HG03095 (cell line): ENCODE measurements at regions not wholly inside any gene's neighbourhood (a gene's known extent, or its start where the extent isn't known, plus 50 kb on each side); places are given as distances from the start of the nearest gene placed in this dataset.

Source experiments
- ATAC-seq: cut with Tn5 transposase; IDR thresholded peaks from one replicate; pipeline ENCODE4 v1.9.1; 2021; ENCODE audit warnings: moderate library complexity; ENCODE audit not compliant: unreplicated experiment

DNA sequence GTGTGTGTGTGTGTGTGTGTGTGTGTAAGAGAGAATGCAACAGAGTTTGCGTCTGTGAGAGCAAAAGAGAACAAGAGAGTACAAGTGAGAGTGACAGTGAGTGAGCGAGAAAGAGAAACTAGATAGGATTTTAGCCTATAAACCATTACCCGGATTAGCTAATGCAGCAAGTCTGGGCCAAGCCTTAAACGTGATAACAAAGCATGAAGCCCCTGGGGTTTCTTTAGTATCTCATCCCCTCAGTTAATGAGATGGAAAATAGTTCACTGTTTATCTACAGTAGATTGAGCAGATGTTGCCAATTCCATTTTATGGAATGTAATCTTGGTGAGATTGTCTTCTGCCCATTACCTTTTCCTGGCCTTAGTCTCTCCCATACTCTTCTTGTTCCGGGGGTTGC is 114.5 kb downstream of the MAT2B start:
- no peak for ATAC-seq

DNA sequence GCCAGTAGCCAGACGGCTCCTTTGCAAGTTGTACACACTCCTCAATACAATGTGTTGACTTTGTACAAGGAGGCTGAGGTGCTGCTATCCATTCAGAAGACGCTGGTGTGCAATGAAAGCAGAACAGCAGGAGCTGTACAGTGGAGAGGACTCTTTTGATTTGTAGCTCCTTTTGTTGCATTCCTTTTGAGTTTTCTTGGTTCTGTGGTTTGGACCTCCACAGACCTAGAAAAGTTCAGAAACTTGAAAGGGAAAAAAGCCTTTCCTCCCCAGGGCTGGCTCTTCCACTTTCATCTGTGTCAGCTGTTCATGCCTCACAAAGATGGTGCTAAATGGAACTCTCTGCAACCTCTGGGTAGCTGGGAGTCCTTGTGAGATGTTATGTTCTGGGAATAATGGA is 117.4 kb downstream of the MAT2B start:
- no peak for ATAC-seq

DNA sequence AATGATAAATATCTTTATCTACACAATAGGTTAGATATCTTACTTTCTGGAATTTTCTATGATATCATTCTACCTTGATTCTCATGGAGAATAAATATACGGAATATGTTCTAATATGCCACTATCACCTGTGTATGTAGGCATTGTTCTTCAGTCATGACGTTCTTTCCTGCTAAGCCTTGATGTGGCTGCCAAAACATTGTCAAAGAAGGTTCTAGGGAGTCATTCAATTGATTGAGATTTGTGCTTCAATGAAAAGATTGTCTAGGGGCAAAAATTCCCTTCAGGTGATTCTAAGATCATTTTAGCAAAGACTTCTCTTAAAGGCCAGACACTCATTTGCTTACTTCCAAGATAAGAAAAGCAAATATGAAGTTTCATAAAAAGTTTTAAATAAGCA is 118.1 kb downstream of the MAT2B start:
- ATAC-seq = no peak

DNA sequence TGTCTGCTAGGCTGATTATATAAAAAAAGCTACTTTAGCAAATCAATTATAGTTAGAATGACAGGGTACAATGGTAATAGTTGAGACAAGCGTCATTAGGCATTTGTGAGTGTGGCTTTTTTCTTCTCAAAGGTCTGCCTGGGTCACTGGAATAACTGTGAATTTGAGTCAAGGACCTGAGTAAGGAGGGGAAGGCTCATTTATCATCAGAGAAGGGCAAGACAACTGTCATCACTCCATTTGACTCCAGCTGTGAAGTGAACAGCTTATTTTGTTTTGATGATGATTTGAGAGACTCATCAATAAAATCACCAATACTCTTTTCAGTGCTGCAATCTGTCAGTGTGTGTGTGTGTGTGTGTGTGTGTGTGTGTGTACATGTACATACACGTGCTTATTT is 118.6 kb downstream of the MAT2B start:
- ATAC-seq = no peak

DNA sequence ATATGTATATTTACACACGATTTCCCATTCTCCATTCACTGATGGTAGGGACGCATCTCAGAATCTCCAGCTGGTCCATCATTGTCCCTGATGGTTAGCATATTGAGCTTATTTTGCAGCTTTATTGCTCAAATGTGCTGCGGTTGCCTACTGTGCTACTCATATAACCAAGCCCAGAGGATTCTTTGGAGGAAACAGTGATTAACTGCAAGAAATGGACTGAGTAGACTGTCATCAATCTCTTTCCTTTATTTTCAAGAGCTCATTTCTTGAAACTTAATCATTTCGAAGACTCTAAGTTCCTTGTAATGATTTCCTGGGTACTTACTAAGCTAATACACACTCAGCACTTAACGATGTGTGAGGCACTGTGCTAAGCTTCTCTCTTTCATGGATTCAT is 119.0 kb downstream of the MAT2B start:
- no peak for ATAC-seq

DNA sequence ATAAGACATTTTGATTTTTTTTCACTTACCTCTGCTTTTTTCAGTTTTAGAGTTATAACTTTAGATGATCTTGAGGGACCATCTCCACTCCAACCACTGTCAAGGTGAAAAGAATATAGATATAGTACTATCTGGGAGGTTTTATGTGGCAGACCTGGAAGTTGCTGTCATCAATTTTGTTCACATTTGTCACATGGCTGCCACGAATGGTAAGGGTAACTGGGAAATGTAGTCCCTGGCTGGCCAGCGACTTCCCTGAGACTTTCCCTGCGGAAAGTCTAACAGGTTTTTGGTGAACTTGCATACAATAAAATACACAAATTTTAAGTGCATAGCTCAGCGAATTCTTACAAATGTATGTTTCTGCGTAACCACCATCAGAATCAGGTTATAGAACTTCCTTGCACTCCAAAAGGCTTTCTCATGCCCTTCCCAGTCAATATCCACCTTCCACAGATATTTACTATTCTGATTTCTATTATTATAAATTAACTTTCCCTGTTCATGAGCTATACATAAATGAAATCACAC is 121.5 kb downstream of the MAT2B start:
- ATAC-seq = no peak

DNA sequence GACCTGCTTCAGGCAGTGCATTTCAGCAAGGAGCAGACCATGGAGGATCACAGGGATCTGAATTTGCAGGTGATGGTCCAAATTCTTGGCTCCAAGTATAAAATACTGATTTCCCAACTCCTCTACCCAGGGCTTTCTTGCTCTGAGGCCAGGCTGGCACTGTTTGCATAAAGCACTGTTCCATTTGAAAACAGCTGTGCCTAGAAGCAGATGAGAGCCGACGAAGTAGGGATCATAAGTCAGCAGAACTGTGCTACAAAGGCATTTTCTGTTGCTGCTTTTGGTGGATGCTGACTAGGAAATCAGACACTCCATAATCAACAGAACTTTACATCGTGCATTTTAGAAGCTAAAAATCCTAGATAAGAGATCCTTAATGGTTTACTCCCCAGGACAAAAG is 126.4 kb downstream of the MAT2B start:
- no peak for ATAC-seq

DNA sequence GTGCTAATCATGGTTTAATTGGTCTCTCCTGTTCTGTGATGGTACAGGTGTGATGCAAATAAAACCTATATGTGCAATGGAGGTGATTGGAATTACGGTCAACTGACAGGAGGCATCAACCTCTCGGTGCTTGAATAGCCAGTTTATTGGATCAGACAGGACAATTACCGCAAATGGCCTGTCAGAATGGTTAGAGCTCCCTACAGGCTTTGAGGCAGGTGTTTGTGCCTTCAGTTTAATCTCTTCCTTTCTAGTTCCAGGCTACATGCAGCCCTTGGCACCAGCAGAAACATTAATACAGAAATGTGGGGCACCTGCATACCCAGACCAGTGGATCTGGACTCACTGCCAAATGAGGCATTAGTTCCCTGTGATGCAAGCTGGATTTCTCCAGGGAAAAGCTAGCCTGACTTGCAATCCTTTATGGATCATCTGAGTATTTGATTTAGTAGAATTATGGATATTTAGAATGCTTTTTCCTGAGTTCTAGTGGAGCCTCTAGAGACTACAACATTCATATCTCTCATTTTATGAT is 128.6 kb downstream of the MAT2B start:
- ATAC-seq = no peak

DNA sequence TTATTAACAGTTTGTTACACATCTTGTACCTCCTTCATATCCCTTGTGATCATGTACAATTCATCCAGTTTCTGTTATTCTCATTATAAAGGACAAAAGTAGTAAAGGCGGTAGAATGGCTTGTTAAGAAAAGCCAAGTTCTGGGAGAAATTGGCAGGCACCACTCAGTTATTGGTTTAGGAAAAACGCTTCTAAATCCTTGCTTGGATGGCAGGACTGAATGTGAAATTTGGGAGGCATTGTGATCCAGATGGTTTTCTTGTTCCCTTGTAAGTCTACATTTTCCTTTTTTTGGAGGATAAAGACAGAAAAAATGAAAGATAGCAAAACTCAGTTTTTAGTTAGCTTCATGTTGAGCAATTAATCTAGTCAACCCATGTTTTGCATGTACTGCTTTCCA is 130.2 kb downstream of the MAT2B start:
- ATAC-seq = no peak

DNA sequence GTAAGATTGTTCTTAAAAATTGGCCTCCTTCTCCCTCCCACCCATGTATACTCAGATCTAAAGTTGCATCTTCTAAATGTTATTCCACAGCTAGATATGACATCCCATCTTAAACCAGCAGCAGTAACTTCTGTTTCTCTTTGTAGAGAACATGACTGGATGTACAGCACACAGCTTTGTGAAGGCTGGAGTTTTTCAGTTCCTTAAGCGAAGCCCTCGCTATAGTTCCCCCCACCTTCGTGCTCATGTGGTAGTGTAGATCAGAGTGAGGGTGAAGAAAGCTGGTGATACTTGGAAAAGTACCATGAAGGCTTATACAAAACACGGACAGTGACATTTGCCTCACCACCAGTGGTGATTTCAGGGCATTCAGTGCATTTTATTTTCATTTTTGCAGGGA is 137.5 kb downstream of the MAT2B start:
- peak; percentile 47 for ATAC-seq

DNA sequence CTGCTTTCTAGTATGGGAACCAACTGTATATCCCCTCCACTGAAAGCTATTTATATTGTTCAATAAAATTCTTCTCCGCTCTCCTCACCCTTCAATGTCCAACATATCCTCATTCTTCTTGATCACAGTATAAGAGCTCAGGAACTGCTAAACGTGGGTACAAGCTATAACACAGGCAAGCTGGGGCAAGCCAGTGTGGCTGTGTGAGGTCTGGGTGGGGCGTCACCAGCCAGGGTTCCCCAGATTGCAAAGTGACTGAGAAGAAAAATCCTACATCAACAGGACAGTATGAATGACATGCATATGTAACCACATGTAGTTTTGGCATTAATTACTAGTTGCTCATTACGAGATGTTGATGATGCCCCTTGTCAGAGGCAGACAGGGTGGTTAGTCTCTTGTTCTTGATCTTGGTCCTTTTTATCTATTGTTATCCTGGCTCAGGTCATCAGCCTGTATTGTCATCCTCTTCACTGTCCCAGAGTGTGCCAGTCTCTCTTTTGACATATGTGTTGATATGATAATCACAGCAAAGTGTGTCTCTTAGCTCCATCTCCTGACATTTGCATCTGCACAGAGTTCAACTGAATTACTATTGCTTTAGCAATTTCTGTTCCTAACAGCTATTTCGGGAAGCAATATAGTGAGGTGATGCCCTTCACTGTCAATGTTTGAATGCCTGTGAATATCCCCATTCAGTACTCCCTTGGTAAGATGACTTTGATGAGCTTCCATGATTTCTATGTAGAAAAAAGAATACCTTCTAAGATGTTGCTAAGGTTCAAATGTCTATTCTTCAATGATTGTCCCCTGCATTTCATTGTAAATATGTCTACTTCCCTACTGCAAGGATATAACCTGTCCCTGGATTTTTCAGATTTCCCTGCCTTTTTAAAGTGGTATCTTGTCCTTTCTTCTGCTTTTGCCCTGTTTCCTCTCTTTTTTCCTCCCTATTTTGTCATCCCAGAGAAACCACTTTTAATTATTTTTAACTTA is 140.3 kb downstream of the MAT2B start:
- ATAC-seq = no peak

DNA sequence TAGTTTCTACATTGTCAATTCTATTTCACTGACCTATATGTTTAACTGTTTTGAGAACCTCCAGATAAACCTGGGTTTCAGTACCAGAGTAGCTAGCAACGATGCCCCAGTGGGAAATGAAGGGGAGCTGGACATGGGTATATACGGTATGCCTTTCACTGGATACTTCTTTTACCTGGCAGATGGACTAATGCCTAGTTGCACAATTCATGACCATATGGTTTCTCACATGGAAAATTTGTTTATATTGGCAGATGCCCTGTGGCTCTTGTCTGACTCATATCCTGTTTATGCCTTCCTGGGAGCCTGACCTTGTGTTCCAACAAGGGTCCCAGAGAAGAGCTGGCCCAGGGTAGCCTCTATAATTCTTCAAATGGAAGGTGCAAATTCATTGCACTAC is 144.1 kb downstream of the MAT2B start:
- ATAC-seq = no peak

DNA sequence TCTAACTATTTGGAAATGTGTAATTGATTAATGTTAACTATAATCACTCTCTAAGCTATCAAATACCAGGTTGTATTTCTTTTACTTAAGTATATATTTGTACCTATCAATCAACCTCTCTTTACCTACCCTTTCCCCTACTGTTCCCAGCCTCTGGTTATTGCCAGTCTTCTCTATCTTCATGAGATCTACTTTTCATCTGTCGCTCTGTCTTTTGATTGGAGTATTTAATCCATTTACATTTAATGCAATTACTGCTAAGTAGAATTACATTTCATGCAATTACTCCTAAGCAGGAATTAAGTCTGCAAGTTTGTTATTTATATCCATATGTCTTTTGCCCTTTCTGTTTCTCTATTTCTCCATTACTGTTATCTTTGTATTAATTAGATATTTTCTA is 148.1 kb downstream of the MAT2B start:
- no peak for ATAC-seq

DNA sequence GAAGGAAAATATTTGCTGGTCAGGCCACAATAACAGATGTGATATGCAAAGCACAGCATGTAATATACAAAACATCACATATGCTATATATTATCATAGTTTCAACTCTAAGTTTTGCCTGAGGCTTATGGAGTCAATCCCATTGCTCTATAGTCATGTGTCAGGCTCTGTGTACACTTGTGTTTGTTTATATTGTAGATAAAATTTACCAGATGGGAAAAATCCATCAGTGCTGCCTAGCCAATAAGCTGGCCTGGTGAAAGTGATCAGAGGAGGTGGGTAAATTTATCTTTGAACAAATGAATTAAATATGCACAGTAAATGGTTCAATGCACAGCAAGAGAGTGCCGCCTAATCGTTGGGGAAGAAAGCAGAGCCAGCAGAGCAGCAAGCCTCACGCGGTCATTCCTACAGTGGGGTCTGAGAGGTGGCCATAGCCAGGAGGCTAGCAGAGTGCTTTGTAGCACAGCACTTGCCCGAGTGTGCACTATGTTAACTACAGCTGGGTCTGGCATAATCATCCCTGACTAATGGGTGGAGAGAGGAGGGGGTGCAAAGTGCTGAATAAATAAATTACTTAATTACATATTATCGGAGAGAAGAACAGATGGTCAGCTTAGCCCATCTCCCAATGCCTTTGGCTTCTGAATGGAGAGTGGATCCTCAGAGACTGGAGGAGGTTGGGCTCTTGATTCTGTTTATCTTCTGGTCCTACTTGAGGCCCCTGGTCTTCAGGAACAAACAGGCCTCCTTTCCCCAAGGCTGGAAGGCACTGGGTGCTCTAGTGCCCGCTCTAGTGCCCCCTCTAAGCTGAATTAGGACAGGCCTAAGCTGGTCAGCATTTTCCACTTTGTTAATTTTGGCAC is 153.5 kb downstream of the MAT2B start:
- ATAC-seq = no peak

DNA sequence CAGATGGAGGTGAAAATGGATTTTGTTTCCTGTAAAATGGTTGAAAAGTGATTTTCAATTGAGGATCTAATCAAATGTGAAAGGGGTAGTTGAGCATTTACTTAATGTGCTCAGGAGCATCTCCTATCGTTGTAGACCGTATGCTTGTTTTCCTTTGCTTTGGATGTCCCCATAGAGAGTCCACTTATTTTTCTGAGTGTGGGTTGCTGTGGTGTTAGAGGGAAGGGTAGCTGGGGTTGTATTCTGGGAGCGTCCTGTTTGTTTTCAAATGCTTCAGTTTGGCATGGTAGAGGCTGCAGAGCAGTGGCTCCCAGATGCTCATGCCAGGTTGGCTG is 154.1 kb downstream of the MAT2B start:
- ATAC-seq = no peak

DNA sequence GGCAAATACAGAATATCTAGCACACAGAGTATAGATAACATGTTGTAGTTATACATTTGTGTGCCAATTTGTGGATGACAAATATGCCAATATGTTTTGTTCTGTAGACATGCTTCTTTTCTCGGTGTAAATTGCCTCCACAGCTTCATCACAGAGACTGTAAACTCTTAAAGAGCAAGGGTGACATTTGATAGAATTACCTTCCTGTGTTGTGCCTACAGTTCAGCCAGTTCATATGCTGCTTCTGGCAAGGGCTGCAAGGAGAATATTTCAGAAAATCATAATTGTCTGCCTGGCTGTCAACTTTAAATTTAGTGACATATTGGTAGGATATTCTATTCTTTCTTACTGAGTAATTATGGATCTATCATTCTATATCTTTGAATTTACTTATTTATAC is 155.1 kb downstream of the MAT2B start:
- no peak for ATAC-seq

DNA sequence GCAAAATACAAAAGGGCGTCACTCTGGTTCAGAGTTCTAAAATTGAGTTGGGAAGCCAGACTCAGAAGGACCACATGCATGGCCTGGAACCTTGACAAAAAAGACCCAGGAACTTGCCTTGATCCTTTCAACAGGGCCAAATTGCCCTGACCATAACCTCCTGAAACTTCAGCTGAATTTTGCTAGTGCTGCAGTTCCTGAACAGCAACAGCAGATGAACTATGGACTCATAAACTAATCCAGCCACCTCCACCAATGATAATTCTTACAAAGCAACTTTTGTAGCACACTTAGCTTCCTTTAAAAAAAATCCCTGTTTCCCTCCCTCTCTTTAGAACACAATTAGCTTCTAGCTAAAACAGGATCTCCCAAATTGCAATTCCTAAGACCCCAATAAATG is 155.9 kb downstream of the MAT2B start:
- no peak for ATAC-seq

DNA sequence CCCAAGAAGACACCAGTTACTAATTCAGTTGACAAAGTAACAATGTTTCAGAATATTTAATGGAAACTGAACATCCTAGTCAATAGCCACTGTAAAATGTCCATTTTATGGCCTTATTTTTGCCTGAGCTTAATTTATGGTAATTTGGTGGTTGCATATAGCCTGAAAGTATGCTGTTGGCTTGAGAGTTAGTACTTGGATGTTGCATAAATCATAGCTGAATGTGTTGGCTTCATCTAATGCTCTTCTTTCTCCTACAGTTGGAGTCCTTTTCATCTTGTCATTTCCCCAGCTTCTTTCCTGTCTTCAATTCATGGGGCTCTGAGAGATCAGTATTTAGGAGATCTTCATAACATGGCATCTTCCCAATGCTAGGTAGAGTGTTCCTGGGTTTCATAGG is 164.6 kb downstream of the MAT2B start:
- ATAC-seq = no peak

DNA sequence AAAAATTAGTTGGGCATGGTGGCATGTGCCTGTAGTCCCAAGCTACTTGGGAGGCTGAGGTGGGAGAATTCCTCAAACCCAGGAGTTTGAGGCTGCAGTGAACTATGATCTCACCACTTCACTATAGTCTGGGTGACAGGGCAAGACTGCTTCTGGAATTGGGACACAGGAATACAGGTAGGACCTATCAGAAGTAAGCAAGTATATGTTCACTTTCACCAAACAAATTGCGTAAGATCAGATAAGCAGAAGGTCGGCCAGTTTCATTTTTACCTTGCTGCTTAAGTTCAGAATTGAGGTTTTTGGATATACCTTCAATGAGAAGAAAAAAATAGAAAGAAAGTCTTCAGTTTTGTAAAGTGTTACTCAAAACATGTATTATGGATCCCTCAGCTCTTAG is 171.7 kb downstream of the MAT2B start:
- no peak for ATAC-seq

DNA sequence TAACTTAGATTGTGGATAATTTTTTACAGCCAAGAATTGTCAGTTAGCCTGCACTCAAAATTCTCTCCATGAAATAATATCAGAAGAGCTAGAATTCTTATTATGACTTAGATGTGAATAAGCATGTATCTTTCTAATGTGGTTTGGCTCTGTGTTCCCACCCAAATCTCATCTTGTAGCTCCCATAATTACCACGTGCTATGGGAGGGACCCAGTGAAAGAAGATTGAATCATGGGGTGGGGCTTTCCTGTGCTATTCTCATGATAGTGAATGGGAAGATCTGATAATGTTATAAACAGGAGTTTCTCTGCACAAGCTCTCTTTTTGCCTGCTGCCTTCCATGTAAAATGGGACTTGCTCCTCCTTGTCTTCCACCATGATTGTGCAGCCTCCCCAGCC is 176.8 kb downstream of the MAT2B start:
- ATAC-seq = no peak

DNA sequence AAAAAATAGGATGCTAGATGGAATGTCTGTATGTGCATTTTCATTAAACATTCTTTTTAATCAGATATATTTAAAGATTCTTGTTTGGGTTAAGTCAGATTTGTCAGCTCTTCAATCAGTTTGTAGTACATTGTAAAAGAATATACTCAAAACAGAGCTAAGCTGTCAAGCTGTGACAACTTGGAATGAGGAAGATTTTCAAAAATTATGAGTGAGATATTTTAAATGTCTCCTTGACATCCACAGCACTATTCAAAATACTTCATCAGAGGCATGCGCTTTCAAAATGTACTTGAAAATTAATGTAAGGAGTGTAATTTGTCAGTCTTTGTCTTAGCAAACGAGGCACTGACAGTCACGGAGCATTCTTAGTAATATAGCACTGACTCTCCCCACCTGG is 182.0 kb downstream of the MAT2B start:
- no peak for ATAC-seq

DNA sequence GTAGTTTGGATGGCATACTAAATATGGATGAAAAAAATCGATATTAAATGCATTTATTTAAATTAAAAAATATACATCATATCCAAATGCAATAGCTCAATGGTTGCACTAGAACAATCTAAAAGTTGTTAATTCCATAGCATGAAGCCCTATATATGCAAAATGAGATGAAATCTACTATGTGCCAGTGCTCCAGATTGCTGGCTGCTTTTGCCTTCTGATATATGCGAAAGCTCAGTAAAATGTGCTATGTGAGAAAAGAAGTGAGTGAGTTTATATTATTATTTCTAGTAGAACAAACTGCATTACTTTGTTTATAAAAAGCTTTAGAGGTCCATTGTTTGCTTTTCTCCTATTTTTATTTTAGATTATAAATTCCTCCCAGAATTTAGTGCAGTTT is 186.7 kb downstream of the MAT2B start:
- ATAC-seq = no peak
